Thymus (tissue), 11 donors: ENCODE measurements at regions not wholly inside any gene's neighbourhood (a gene's known extent, or its start where the extent isn't known, plus 50 kb on each side); places are given as distances from the start of the nearest gene placed in this dataset.

ENCODE experiments used
- DNase-seq, 9 donors: peaks; one replicate each; pipeline ENCODE4 v3.0.0-alpha.2; 2013; ENCODE audit warnings: low spot score in 9 of 9, low read depth in 6 of 9, missing footprints in 1 of 9
- H3K27ac ChIP-seq, 2 donors: one replicate each; pipeline ENCODE4 v1.5.1; 2013; ENCODE audit warnings: control low read depth in 1 of 2, low read depth in 1 of 2, low read length in 1 of 2, mild to moderate bottlenecking in 1 of 2, moderate library complexity in 1 of 2
- H3K27me3 ChIP-seq, 2 donors: one replicate each; pipeline ENCODE4 v1.5.1; 2013; ENCODE audit warnings: low read length in 1 of 2; ENCODE audit not compliant: control insufficient read depth in 2 of 2, insufficient read depth in 1 of 2
- H3K36me3 ChIP-seq, 2 donors: one replicate each; pipeline ENCODE4 v1.5.1; 2013; ENCODE audit warnings: low read length in 1 of 2, mild to moderate bottlenecking in 1 of 2, moderate library complexity in 1 of 2; ENCODE audit not compliant: control insufficient read depth in 2 of 2, insufficient read depth in 2 of 2
- H3K4me1 ChIP-seq, 2 donors: one replicate each; pipeline ENCODE4 v1.5.1; 2013; ENCODE audit warnings: low read length in 2 of 2; ENCODE audit not compliant: control insufficient read depth in 2 of 2, insufficient read depth in 2 of 2
- H3K4me3 ChIP-seq, 2 donors: one replicate each; pipeline ENCODE4 v1.5.1; 2013; ENCODE audit warnings: low read length in 2 of 2, control low read depth in 1 of 2, mild to moderate bottlenecking in 1 of 2
- H3K9me3 ChIP-seq, 2 donors: one replicate each; pipeline ENCODE4 v1.5.1; 2013; ENCODE audit warnings: low read length in 1 of 2, mild to moderate bottlenecking in 1 of 2; ENCODE audit not compliant: control insufficient read depth in 2 of 2, insufficient read depth in 1 of 2
- WGBS: extraction: QIAGEN DNeasy Blood & Tissue Kit; methylation state at CpG from one replicate; pipeline ENCODE4 v1.1.7; 2013; 5-methylcytosine and 5-hydroxymethylcytosine counted together
- donor health status: healthy.

- no peak overlapping the region for H3K4me3 ChIP-seq
- 94% methylated on average over 10 of the region's 10 CpGs for WGBS
- no peaks in the 10 kb centered on the region for H3K36me3 ChIP-seq
- H3K27me3 ChIP-seq, result peaks cover 0 to 2% of the 10 kb centered on the region in 2 donors
- H3K9me3 ChIP-seq, result no peaks in the 10 kb centered on the region
- no peaks in the 10 kb centered on the region for H3K4me1 ChIP-seq
- H3K27ac ChIP-seq, result no peak overlapping the region
- DNase-seq, result no peak
Observed at GRCh38 chr5:168147568-168148360, 143.7 kb upstream of the WWC1 start.

GRCh38 chr5:168151041-168151440 is 140.4 kb upstream of the WWC1 start:
- no peak for DNase-seq
- Histone ChIP-seq H3K4me3 (no peak overlapping the region), H3K36me3 (no peaks in the 10 kb centered on the region), H3K27me3 (peaks cover 0 to 2% of the 10 kb centered on the region in 2 donors), H3K4me1 (no peaks in the 10 kb centered on the region), H3K27ac (no peak overlapping the region), H3K9me3 (no peaks in the 10 kb centered on the region)
- WGBS, result 97% methylated on average over 6 of the region's 6 CpGs

DNA sequence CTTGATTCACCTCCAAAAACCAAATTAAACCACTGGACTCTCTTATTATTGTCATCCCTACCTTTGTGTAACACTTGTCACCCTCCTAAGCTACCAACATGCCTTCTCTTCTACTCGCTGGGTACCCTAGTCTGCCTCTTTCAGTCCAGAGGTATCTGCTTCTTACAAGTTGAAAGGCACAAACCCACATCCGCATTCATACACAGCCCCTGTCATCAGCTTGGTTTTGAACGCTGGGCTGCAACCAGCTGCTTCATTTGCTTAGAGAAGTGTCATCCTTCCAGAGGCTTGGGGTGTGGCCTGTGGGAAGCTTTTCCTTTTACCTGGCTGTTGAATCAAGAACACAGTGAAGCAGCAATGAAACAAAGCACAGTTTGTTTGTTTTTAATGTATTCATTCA is 138.8 kb upstream of the WWC1 start:
- no peak overlapping the region for H3K27ac ChIP-seq
- H3K36me3 ChIP-seq, result no peaks in the 10 kb centered on the region
- peaks cover 0 to 2% of the 10 kb centered on the region in 2 donors for H3K27me3 ChIP-seq
- peak in 2 of 9 donors; percentile 7 to 22 for DNase-seq
- H3K4me3 ChIP-seq, result no peak overlapping the region
- 88% methylated on average over 3 of the region's 3 CpGs for WGBS
- no peaks in the 10 kb centered on the region for H3K9me3 ChIP-seq
- H3K4me1 ChIP-seq, result no peaks in the 10 kb centered on the region

DNA sequence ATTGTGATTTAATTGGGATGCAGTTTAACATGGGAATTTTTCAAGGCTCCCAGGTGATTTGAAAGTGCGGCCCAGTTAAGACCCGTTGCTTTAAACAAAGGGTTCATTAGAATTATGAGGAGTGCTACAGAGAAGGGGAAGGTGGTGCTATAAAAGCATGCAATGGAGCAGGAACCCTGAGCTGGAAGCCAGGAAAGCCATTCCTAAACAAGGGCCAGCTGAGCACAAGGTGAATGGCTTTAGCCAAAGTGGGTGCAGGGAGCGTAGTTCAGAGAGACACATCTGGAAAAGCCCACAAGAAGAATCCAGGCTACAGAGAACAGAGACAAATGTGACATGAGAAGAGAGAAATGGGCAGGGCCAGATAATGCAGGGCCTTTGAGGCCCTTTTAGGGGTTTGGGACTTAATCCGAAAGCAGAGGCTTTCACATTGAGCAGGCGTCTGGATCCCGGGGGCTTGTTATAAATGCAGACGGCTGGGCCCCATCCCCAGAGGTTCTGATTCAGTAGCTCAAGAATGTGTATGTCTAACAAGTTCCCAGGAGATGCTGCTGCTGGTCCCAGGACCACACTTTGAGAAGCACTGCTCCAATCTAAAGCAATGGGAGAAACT is 138.1 kb upstream of the WWC1 start:
- WGBS, result 97% methylated on average over 7 of the region's 7 CpGs

GRCh38 chr5:168153876-168154270 is 137.6 kb upstream of the WWC1 start:
- Histone ChIP-seq H3K27me3 (peaks cover 0 to 2% of the 10 kb centered on the region in 2 donors), H3K36me3 (no peaks in the 10 kb centered on the region), H3K4me3 (no peak overlapping the region), H3K4me1 (no peaks in the 10 kb centered on the region), H3K9me3 (no peaks in the 10 kb centered on the region), H3K27ac (no peak overlapping the region)
- DNase-seq, result no peak
- 92% methylated on average over 6 of the region's 6 CpGs for WGBS

More for the DNA sequence above, 138.1 kb upstream of the WWC1 start:
- Histone ChIP-seq H3K27ac (no peak overlapping the region), H3K27me3 (peaks cover 0 to 2% of the 10 kb centered on the region in 2 donors), H3K4me1 (no peaks in the 10 kb centered on the region), H3K9me3 (no peaks in the 10 kb centered on the region), H3K36me3 (no peaks in the 10 kb centered on the region), H3K4me3 (no peak overlapping the region)
- no peak for DNase-seq

DNA sequence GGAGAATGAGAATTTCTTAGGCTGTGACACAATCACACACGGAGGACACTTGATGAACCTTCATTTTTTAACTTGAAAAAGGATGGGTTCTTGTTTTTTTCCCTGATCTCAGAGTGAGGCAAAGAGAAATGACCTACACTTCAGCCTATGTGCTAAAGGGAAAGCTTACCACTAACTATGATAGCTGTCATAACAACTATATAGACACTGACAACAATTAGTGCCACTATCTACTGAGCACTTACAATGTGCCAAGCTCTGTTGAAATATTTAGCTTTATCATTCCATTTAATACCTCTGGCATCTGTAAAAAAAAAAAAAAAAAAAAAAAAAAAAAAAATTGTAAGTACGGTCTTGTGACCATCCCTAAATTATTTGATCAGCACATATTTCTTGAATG is 135.9 kb upstream of the WWC1 start:
- no peaks in the 10 kb centered on the region for H3K27me3 ChIP-seq
- DNase-seq, result no peak
- 89% methylated on average over 2 of the region's 2 CpGs for WGBS
- H3K4me1 ChIP-seq, result no peaks in the 10 kb centered on the region
- H3K27ac ChIP-seq, result no peak overlapping the region
- no peak overlapping the region for H3K4me3 ChIP-seq
- no peaks in the 10 kb centered on the region for H3K36me3 ChIP-seq
- H3K9me3 ChIP-seq, result no peaks in the 10 kb centered on the region

DNA sequence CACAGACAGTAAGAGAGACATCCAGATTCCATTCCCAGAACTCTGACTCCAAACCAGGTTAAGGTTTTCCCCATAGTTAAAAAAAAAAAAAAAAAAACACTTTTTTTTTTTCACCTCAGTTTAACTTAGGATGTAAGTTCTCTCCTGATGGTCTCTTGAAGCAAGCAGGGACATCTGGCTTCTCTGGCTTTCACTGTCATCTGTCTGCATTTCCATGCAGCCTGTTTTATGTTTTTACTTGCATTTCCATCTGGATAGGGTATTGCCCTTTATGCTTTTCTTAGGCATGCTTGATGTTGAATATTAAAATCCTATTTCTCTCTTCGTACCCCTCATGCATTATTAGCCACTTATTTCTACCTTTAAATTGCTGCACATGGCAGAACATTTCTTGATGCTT is 135.3 kb upstream of the WWC1 start:
- Histone ChIP-seq H3K4me3 (no peak overlapping the region), H3K27me3 (no peaks in the 10 kb centered on the region), H3K4me1 (no peaks in the 10 kb centered on the region), H3K27ac (no peak overlapping the region), H3K36me3 (no peaks in the 10 kb centered on the region), H3K9me3 (no peaks in the 10 kb centered on the region)
- DNase-seq, result no peak
- WGBS, result 89% methylated on average over 1 of the region's 1 CpG

DNA sequence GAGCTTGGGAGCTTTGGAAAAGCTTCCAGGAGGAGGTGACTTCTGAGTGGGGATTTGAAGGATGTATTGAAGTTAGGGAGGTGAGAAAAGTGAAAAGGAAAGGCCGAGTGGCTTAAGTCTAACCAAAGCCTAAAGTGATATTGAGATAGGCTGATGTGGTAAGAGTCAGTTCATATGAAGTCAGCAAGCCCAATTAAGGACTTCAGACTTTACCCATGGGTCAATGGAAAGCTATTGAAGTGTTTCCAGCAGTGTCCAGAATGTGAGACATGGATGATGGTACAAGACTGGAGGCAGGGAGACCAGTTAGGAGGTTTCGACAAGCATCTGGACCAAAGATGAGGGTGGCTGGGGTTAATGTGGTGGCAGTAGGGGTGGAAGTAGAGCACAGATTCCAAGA is 134.3 kb upstream of the WWC1 start:
- no peaks in the 10 kb centered on the region for H3K9me3 ChIP-seq
- WGBS, result 97% methylated on average over 2 of the region's 2 CpGs
- no peaks in the 10 kb centered on the region for H3K27me3 ChIP-seq
- no peak overlapping the region for H3K4me3 ChIP-seq
- H3K27ac ChIP-seq, result no peak overlapping the region
- DNase-seq, result no peak
- H3K36me3 ChIP-seq, result no peaks in the 10 kb centered on the region
- no peaks in the 10 kb centered on the region for H3K4me1 ChIP-seq

- Histone ChIP-seq H3K27me3 (no peaks in the 10 kb centered on the region), H3K4me3 (no peak overlapping the region), H3K27ac (no peak overlapping the region), H3K9me3 (no peaks in the 10 kb centered on the region), H3K4me1 (no peaks in the 10 kb centered on the region), H3K36me3 (no peaks in the 10 kb centered on the region)
- 59% methylated on average over 3 of the region's 3 CpGs for WGBS
- DNase-seq, result peak in 2 of 9 donors; percentile 4 to 16
Observed at GRCh38 chr5:168159425-168159824, 132.0 kb upstream of the WWC1 start.
